GM19240 (cell line): ENCODE measurements at regions not wholly inside any gene's neighbourhood (a gene's known extent, or its start where the extent isn't known, plus 50 kb on each side); places are given as distances from the start of the nearest gene placed in this dataset.

Experiments
- DNase-seq: peaks from one replicate; pipeline ENCODE4 v3.0.0; 2011; ENCODE audit warnings: low spot score; ENCODE audit not compliant: insufficient read length

DNA sequence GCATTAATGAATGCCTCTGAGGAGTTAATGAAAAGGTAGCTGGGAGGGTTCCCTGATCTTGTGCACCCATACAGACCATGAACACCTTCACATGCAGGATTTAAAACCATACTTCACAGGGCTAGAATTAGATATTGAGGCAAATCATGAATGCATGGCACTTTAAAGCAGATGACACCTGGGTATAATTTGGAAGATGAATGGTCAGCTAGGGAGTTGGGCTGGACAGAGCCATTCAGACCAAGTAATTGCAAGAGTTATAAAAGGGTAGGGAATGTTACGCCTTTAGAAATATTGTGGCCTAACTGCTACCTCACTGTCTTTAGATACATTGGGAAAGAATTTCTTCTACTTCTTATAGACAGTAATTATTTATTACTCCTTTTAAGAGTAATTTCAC, 89.1 kb upstream of the ZNF827 start:
- no peak for DNase-seq

DNA sequence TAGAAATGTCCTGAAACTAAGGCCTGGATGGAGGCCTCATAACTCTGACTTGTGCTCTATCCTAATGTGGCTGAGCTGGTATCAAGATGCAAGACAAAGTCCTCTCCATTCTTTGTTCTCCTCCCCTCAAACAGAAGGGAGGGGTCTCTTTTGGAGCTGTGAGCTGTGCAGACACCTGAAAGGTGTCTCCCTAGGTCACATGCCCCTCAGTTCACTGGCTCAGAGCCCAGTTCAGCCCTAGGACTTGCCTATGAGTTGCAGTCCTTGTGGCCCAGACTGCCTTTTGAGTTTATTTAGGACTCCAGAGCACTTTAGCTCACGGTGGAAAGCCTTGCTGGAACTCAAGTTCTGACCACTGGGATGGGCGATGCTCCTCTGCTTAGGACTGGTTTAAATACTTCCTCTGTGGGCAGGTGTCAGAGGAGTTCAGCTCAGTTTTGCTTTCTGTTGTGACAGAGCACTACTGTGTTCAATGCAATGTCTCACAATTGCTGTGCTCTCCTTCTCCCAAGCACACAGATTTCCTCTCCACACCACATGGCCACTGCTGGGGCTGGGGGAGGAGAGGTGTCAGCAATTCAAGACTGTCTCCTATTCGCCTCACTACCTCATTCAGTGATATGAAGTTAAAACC, 84.8 kb upstream of the ZNF827 start:
- DNase-seq = no peak

DNA sequence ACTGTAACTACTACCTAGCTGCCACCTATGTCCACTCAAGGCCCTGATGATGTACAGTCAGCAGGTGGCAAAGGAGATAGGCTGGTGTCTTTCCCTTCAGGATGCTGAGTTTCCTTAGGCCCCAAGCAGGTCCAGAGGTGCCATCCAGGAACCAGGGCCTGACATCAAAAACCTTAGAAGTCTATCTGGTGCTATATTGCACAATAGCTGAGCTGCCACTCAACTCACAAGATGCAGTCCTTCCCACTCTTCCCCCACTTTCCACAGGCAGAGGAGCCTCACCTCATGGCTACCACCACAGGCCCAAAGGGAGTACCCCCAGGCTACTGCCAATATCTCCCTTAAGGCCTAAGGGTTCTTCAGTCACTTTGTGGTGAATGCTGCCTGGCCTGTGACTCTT, 83.9 kb upstream of the ZNF827 start:
- DNase-seq = no peak

DNA sequence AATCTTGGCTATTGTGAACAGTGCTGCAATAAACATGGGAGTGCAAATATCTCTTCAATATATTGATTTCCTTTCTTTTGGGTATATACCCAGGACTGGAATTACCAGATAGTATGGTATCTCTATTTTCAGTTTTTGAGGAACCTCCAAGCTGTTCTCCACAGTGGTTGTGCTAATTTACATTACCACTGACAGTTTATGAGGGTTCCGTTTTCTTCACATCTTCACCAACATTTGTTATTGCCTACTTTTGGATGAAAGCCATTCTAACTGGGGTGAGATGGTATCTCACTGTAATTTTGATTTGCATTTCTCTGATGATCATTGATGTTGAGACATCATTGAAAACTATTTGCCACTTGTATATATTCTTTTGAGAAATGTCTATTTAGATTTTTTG, 79.6 kb upstream of the ZNF827 start:
- no peak for DNase-seq

DNA sequence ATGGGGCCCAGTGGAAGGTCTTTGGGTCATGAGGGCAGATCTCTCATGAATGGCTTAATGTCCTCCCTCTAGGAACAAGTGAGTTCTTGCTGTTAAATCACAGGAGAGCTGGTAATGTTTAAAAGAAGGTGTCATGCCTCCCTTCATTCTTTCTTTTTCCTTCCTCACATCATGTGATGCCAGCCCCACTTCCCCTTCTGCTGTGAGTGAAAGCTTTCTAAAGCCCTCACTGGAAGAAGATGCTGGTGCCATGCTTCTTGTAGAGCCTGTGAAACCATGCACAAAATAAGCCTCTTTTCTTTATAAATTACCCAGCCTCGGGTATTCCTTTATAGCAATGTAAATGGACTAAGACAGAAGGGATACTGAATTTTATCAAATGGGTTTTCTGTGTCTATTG, 66.1 kb upstream of the ZNF827 start:
- DNase-seq = no peak

DNA sequence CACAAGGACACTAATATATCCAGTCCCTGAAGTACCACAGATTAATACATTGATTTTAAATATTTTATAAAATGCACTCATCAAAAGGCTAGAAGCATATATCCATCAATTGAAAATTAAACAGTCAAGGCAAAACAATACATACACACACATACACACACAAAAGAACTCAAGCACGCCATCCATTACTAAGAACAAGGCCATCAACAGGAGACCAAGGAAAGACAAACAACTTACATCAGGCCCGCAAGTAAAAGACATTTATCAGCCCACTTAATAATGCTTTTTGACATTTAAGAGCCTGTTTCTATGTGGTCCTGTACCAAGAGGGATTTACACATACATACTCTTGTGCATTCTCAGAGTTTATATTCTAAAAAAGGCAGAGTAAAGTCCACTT, 50.0 kb upstream of the ZNF827 start:
- no peak for DNase-seq
